Left lung (tissue), 4 donors: ENCODE measurements at regions not wholly inside any gene's neighbourhood (a gene's known extent, or its start where the extent isn't known, plus 50 kb on each side); places are given as distances from the start of the nearest gene placed in this dataset.

Experiments
- ATAC-seq: fragments of 200-7000 bp; cut with Tn5 transposase; one replicate; pipeline ENCODE4 v1.9.1; 2020; ENCODE audit warnings: moderate library complexity
- DNase-seq, 4 donors: peaks; one replicate each; pipeline ENCODE4 v3.0.0-alpha.2; 2013 to 2020
- H3K27ac ChIP-seq, 2 donors: fragments of 200-600 bp; sonication (generic) in 1 of 2; one replicate each; pipeline versions ENCODE4 v1.5.0 to v1.8.0; 2020 to 2021
- H3K27me3 ChIP-seq, 2 donors: fragments of 200-600 bp; sonication (generic) in 1 of 2; one replicate each; pipeline versions ENCODE4 v1.5.0 to v1.8.0; 2020 to 2021
- H3K36me3 ChIP-seq, 2 donors: fragments of 200-600 bp; sonication (generic) in 1 of 2; one replicate each; pipeline versions ENCODE4 v1.5.0 to v1.8.0; 2020 to 2021
- H3K4me1 ChIP-seq, 2 donors: fragments of 200-600 bp; one replicate each; pipeline ENCODE4 v1.8.0; 2021
- H3K4me3 ChIP-seq, 2 donors: fragments of 200-600 bp; sonication (generic) in 1 of 2; one replicate each; pipeline versions ENCODE4 v1.5.0 to v1.8.0; 2020 to 2021; ENCODE audit warnings: mild to moderate bottlenecking in 1 of 2
- H3K9me3 ChIP-seq, 2 donors: fragments of 200-600 bp; sonication (generic) in 1 of 2; one replicate each; pipeline versions ENCODE4 v1.5.0 to v1.8.0; 2020 to 2021
- intact Hi-C, 2 donors: fragments of 100-400 bp; cut with DNase I; formaldehyde crosslinking; loops; one replicate each; pipeline versions ENCODE4 v1.11.2 to v1.14.2; 2022
- TF ChIP-seq, protein P1 (sequence below), 2 donors: fragments of 200-600 bp; sonication (generic) in 1 of 2; IDR thresholded peaks; one replicate each; pipeline versions ENCODE4 v1.5.0 to v1.8.0; 2021; ENCODE audit warnings: antibody characterized with exemption in 2 of 2
- donor health status: DM: no; HTN: yes; CAD: no.
- donor health status: DM: no; HTN: no; CAD: no.

DNA sequence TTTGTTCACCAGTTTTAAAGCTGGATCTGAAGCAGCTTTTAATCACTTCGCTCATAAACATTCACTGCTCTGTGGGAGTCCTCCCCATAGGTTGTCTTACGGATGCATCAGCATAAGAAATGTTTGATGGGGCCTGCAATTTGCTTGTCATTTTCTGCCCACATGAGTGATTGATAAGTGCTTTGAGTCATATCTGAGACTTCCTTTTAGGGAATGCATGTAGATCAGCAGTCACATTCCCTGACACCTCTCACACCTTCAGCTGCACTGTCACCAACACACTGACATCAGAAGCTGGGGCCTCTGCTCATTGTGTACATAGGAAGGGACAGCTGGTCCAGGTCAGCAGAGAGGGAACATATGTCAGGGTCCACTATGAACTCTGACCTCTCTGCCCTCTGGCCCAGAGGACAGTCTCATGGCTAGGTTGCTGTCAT is 84.1 kb upstream of the SPATA31D4 start:
- no peak overlapping the region for H3K27ac ChIP-seq
- H3K4me1 ChIP-seq, result no peaks in the 10 kb centered on the region
- TF ChIP-seq, protein P1, sequence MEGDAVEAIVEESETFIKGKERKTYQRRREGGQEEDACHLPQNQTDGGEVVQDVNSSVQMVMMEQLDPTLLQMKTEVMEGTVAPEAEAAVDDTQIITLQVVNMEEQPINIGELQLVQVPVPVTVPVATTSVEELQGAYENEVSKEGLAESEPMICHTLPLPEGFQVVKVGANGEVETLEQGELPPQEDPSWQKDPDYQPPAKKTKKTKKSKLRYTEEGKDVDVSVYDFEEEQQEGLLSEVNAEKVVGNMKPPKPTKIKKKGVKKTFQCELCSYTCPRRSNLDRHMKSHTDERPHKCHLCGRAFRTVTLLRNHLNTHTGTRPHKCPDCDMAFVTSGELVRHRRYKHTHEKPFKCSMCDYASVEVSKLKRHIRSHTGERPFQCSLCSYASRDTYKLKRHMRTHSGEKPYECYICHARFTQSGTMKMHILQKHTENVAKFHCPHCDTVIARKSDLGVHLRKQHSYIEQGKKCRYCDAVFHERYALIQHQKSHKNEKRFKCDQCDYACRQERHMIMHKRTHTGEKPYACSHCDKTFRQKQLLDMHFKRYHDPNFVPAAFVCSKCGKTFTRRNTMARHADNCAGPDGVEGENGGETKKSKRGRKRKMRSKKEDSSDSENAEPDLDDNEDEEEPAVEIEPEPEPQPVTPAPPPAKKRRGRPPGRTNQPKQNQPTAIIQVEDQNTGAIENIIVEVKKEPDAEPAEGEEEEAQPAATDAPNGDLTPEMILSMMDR (IDR thresholded peaks at IDR 0.05), result no peak
- no peak overlapping the region for H3K4me3 ChIP-seq
- DNase-seq, result no peak
- intact Hi-C loops, result no loop called here
- no peak for ATAC-seq
- no peaks in the 10 kb centered on the region for H3K36me3 ChIP-seq
- no peaks in the 10 kb centered on the region for H3K27me3 ChIP-seq
- no peaks in the 10 kb centered on the region for H3K9me3 ChIP-seq

DNA sequence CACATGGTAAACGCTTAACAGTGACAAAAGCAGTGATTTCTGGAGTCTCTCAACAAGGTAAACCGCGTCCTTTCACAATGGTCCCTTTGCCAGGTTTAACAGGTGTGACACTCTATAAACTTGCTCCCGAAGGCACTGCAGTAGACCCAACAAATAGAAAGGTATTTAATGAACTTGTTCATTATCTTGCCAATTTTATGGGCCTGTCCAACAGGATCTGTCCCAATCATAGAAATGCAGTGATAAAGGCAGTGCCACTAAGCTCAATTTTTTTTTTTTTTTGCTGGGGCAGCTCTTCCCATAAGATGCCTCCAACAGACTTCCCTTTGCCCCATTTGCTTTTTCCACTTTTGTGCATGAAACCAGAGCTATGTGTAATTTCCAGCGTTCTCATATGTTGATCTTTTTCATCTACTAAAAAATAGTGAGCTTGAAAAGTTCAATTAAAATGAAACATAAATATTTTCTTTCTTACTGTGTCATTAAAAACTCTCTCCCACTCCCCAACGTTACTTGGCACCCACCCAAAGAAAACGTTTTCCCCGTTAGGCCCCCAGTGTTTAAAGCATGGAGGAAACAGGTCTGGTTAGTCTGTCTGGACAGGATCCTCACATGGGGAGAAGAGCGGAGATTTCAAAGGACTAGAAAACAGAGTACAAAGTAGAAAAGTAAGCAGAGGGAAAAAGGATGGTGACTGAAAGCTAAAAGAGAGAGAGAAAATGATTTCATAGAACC is 80.9 kb upstream of the SPATA31D4 start:
- intact Hi-C loops, result no loop called here
- no peak for ATAC-seq
- H3K9me3 ChIP-seq, result no peaks in the 10 kb centered on the region

DNA sequence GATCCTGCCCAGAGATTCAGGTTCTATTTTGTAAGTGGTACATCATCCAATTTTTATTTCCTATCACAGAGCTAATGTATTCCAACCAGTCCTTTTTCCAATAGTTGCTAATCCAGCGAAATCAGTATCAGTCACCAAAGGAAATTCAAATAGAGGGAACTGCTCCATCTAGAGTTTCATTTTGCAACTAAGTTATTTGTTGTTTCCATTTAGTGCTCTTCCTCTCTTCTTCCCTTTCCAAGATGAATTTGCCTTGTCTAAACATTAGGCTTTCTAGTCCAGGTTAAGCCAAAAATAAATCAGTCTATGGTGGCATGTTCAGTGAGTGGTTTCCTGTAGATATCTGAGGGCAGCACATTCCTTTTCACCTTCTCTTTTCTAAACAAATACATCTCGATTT is 79.8 kb upstream of the SPATA31D4 start:
- Histone ChIP-seq H3K36me3 (no peaks in the 10 kb centered on the region), H3K4me3 (no peak overlapping the region), H3K4me1 (no peaks in the 10 kb centered on the region), H3K9me3 (no peaks in the 10 kb centered on the region), H3K27me3 (no peaks in the 10 kb centered on the region), H3K27ac (no peak overlapping the region)
- DNase-seq (no peak), ATAC-seq (peak; percentile 58)
- TF ChIP-seq, protein P1 (IDR thresholded peaks at IDR 0.05), result peak in 1 of 2 donors; percentile 33
- intact Hi-C loops, result no loop called here

More for the DNA sequence above, 80.9 kb upstream of the SPATA31D4 start:
- Histone ChIP-seq H3K4me1 (no peaks in the 10 kb centered on the region), H3K36me3 (no peaks in the 10 kb centered on the region), H3K27me3 (no peaks in the 10 kb centered on the region), H3K27ac (no peak overlapping the region), H3K4me3 (no peak overlapping the region)
- no peak for DNase-seq
- TF ChIP-seq, protein P1 (IDR thresholded peaks at IDR 0.05), result no peak

DNA sequence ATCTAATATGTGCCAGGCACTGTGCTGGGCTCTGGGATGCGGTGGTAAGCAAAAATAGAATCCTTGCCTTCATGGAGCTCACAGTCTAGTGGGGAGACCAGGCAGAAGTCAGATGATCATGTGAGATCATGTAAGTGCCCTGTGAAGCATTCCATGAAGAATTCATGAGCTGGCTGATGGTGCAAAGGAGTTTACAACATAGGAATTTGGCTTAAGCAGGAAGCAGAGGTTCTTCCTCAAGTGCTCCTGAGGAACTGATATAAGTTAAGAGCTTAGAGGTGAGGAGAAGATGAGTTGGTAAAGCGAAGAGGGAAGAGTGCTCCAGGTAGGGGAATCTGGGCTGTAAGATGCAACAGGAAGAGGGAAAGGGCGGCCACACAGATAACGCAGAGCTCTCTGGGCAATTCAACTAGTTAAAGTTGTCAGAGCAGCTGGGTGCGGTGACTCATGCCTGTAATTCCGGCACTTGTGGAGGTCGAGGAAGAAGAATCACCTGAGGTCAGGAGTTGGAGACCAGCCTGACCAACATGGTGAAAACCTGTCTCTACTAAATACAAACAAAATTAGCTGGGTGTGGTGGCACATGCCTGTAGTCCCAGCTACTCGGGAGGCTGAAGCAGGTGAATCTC is 78.5 kb upstream of the SPATA31D4 start:
- Histone ChIP-seq H3K27ac (no peak overlapping the region), H3K36me3 (no peaks in the 10 kb centered on the region), H3K4me1 (no peaks in the 10 kb centered on the region), H3K9me3 (no peaks in the 10 kb centered on the region), H3K27me3 (no peaks in the 10 kb centered on the region), H3K4me3 (no peak overlapping the region)
- TF ChIP-seq, protein P1 (IDR thresholded peaks at IDR 0.05), result no peak
- intact Hi-C loops, result no loop called here
- DNase-seq, result no peak
- ATAC-seq, result no peak

DNA sequence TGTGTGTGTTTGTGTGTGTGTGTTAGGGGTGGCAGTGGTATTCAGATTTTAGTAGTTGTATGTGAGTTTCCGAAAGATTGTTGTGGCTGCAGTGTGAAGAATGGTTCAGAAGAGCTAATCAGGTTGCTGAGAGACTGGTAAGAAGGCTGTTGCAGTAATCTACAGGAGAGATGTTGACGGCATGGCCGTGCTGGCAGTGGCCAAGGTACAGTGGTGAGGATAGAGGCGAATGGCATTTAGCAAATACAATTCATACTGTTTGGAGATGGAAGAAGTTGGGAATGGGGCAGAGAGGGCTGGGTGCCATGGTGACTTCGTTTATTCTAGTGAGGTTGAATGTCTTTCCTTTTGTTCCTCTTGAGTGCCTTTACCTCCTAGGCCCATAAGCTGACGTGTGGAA is 77.5 kb upstream of the SPATA31D4 start:
- DNase-seq, result no peak
- no peak overlapping the region for H3K4me3 ChIP-seq
- no peaks in the 10 kb centered on the region for H3K27me3 ChIP-seq
- intact Hi-C loops, result no loop called here
- no peak for ATAC-seq
- no peak overlapping the region for H3K27ac ChIP-seq
- no peaks in the 10 kb centered on the region for H3K9me3 ChIP-seq
- H3K36me3 ChIP-seq, result no peaks in the 10 kb centered on the region
- TF ChIP-seq, protein P1 (IDR thresholded peaks at IDR 0.05), result no peak
- no peaks in the 10 kb centered on the region for H3K4me1 ChIP-seq
